ENCODE measurements at regions not wholly inside any gene's neighbourhood (a gene's known extent, or its start where the extent isn't known, plus 50 kb on each side); places are given as distances from the start of the nearest gene placed in this dataset.

DNA sequence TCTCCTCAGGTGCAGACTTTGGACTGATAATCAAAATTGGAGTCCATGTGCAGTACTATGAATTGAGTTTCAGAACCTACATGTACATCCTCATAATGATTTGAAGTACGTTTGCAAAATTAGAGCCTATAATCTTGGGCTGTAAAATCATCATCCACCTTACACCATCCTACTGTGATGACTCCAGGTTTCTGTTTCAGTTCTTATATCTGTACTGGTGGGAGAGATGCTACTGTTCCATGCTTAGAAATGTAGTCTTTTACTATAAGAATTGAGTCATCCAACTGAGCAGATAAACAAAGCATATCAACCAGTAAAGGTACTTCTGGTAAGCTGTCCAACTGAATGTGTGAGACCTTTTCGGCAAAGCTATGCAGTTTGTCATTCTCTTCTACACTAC, 586.3 kb upstream of the FAM174A start:
- TF ChIP-seq EZH2 (IDR thresholded peaks at IDR 0.05; ENCODE audit: low read length, missing control alignments): no peak
- TF ChIP-seq, protein P1, sequence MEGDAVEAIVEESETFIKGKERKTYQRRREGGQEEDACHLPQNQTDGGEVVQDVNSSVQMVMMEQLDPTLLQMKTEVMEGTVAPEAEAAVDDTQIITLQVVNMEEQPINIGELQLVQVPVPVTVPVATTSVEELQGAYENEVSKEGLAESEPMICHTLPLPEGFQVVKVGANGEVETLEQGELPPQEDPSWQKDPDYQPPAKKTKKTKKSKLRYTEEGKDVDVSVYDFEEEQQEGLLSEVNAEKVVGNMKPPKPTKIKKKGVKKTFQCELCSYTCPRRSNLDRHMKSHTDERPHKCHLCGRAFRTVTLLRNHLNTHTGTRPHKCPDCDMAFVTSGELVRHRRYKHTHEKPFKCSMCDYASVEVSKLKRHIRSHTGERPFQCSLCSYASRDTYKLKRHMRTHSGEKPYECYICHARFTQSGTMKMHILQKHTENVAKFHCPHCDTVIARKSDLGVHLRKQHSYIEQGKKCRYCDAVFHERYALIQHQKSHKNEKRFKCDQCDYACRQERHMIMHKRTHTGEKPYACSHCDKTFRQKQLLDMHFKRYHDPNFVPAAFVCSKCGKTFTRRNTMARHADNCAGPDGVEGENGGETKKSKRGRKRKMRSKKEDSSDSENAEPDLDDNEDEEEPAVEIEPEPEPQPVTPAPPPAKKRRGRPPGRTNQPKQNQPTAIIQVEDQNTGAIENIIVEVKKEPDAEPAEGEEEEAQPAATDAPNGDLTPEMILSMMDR (conservative IDR thresholded peaks at IDR 0.05 in 1 of 2, IDR thresholded peaks at IDR 0.05 in 1 of 2; ENCODE audit: low read depth in 1 of 2, low read length in 2 of 2): no peak

Data from fibroblast of lung (primary cell).